Epidermal melanocyte (primary cell): ENCODE measurements at regions not wholly inside any gene's neighbourhood (a gene's known extent, or its start where the extent isn't known, plus 50 kb on each side); places are given as distances from the start of the nearest gene placed in this dataset.

Experiments
- DNase-seq: peaks from one replicate; pipeline ENCODE4 v3.0.0; 2011; ENCODE audit warnings: low spot score; ENCODE audit not compliant: insufficient read length

DNA sequence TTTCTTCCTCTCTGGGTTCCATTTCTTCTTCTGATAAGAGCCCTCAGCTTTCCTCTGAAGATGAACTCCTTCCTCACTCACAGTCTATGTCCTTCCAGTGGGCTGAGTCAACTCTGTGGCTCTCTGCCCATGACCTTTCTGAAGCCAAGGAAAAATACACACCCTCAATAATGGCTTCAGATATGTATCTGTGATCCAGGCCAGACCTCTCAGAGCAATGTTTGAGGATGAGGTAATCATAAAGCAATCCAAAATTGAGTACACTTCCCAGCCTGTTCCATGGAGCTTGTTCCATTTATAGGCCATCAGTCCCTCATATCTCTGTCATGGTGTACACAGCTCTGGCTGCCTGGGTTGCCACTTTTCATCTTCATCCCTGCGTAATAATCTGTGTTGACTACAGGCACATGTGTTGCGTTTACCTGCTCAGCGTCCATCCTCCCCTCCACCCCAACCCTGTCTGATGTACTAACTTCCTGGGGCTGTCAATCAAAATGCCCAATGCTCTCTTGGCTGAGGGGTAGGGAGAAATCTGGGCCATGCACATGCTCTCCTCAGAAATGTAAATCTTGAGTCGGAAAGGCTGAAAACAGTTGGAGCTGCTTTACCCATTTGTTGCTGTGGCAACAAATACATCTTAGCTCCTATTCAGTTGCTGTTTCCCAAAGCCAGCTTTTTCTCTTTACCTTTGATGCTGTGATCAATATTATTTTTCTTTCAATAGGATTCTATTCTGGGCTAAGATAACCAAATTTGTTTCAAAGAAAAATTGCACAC lies 377.8 kb upstream of the TMEM132C start:
- no peak for DNase-seq

- no peak for DNase-seq
Measured at GRCh38 chr12:127893895-127894609, 372.9 kb upstream of the TMEM132C start.

- DNase-seq, result no peak
Measured at GRCh38 chr12:127896661-127897060, 370.3 kb upstream of the TMEM132C start.

- no peak for DNase-seq
Measured at GRCh38 chr12:127898616-127899015, 368.4 kb upstream of the TMEM132C start.

DNA sequence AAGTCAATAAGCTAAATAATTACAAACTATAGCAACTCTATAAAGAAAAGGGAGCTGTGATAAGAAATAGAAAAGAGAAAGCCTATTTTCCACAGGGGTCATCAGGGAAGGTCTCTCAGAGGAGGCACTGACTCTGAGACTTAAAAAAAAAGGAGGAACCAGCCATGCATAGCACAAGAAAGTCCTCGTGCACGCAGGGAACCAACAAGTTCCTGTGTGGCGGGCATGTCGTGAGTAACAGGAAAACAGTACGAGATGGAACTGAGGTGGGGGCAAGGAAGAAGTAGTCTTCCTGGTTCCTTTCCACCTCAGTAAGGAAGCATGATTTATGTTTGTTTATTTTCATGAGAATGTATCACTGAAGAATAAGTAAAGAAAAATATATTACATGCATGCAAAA lies 367.0 kb upstream of the TMEM132C start:
- DNase-seq, result no peak

- no peak for DNase-seq
Measured at GRCh38 chr12:127900386-127900785, 366.6 kb upstream of the TMEM132C start.

DNA sequence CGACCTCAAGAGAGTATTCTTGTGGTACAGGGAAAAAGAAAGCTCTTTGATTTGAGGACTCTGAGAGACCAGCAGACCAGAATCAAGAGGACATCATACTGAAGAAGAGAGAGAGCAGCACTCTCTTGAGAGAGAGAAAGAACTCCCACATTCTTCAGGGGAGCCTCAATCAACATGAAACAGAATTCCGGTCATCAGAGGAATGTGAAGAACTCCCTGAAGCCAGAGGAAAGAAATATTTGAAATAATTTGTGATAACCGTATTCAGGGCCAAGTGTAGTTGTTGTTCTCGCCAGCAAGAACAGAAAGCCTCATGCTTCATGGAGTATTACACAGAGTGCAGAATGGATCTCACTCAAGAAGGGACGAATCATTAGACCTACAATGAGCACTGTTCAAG lies 363.8 kb upstream of the TMEM132C start:
- no peak for DNase-seq

- DNase-seq, result no peak
Measured at GRCh38 chr12:127909041-127909440, 357.9 kb upstream of the TMEM132C start.

GRCh38 chr12:127911291-127911690 lies 355.7 kb upstream of the TMEM132C start:
- DNase-seq, result no peak

GRCh38 chr12:127912035-127912665 lies 354.8 kb upstream of the TMEM132C start:
- DNase-seq, result no peak

- DNase-seq, result no peak
Measured at GRCh38 chr12:127923501-127923900, 343.5 kb upstream of the TMEM132C start.

DNA sequence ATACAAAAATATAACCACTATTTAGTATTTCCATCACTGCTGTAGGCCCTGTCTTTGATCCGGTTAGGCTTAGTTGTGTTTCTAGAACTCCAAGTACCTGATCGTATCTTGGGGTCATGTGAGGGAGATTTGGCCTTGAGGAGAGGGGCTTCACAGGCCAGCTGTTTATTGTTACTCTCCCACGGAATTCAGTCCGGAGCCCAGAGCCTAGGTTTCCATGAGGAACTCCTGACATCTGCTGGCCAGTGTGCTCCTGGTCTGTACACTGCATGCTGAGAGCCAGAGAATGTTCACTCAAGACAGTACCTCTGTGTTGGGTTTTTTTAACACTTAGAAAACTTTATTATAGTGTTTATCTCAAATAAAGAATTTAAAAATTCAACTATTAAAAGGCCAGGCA lies 341.0 kb upstream of the TMEM132C start:
- no peak for DNase-seq

DNA sequence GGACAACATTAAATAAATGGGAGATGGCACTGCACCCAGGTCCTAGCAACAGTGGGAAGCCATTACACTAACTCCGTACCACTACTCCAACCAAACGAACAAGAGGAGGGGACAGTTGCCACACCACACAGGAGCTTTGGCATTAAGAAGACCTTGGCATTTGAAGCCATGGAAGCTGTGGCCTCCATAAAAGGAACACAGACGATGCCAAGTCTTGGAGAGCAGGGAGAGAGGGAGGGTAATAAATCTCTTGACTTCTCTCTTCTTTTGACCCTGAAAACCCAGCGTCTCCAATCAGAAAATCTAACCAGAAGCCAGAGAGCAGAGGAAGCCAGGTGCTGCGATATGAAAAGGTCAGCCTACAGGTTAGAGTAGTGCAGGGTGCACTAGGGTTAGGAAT lies 338.8 kb upstream of the TMEM132C start:
- DNase-seq, result no peak

GRCh38 chr12:127928615-127929571 lies 338.1 kb upstream of the TMEM132C start:
- no peak for DNase-seq

DNA sequence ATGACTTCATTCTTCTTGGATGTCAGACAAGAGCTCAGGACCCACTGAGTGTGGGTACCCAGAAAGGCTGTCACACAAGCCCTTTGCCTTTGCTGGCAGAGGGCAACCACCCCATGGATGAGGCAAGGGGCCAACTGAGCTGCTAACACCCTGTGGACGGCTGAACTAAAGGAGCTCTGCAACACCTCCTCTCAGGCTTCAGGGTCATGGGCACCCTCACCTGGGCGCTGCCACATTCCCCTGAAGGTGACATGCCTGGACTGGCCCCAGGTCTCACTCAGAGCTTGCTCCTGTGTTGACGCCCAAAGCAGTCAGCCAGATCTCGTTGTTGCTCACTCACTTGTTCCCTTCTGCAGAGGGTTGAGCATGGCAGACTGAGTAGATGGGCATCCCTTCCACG lies 336.8 kb upstream of the TMEM132C start:
- no peak for DNase-seq

GRCh38 chr12:127934409-127934808 lies 332.6 kb upstream of the TMEM132C start:
- no peak for DNase-seq

GRCh38 chr12:127936463-127936862 lies 330.5 kb upstream of the TMEM132C start:
- DNase-seq, result no peak

DNA sequence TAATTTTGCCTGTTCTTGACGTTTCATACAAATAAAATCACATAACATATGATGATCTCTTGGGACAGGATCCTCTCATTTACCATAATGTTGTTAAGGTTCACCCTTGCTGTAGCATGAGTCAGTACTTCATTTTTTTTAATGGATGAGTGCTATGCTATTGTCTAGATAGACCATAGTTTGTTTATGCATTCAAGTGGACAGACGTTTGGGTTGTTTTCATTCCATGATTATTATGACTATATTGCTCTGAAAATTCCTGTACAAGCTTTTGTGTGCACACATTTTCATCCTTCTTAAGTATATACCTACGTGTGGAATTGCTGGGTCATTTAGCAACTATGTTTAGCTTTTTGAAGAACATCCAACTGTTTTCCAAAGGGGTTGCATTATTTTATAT lies 325.6 kb upstream of the TMEM132C start:
- no peak for DNase-seq

GRCh38 chr12:127942981-127943380 lies 324.0 kb upstream of the TMEM132C start:
- DNase-seq, result no peak

- DNase-seq, result no peak
Measured at GRCh38 chr12:127943481-127944210, 323.3 kb upstream of the TMEM132C start.
